ENCODE measurements at regions not wholly inside any gene's neighbourhood (a gene's known extent, or its start where the extent isn't known, plus 50 kb on each side); places are given as distances from the start of the nearest gene placed in this dataset.
"Not testable (repeated sequence)": the region's sequence is repeated elsewhere in the genome, so short reads cannot be mapped to it uniquely, and the experiment has no call there.

- DNase-seq, result not testable (repeated sequence)
These were observed 786.0 kb upstream of the SORCS1 start for GRCh38 chr10:107950411-107951062.

- no peak for DNase-seq
These were observed 778.3 kb upstream of the SORCS1 start for GRCh38 chr10:107942826-107943225.

GRCh38 chr10:107933076-107933475 is 768.6 kb upstream of the SORCS1 start:
- DNase-seq, result no peak

- no peak for DNase-seq
These were observed 767.3 kb upstream of the SORCS1 start for GRCh38 chr10:107931808-107932207.

- no peak for DNase-seq
These were observed 765.5 kb upstream of the SORCS1 start for GRCh38 chr10:107930037-107930436.

GRCh38 chr10:107924458-107924857 is 760.0 kb upstream of the SORCS1 start:
- DNase-seq, result no peak

GRCh38 chr10:107919626-107920235 is 755.2 kb upstream of the SORCS1 start:
- no peak for DNase-seq

- no peak for DNase-seq
These were observed 753.7 kb upstream of the SORCS1 start for GRCh38 chr10:107918171-107918570.

- DNase-seq, result no peak
These were observed 750.7 kb upstream of the SORCS1 start for GRCh38 chr10:107915215-107915610.

GRCh38 chr10:107914450-107915214 is 750.1 kb upstream of the SORCS1 start:
- no peak for DNase-seq

GRCh38 chr10:107913317-107914294 is 749.1 kb upstream of the SORCS1 start:
- DNase-seq, result no peak

GRCh38 chr10:107901076-107901475 is 736.6 kb upstream of the SORCS1 start:
- DNase-seq, result no peak

- no peak for DNase-seq
These were observed 735.6 kb upstream of the SORCS1 start for GRCh38 chr10:107900131-107900530.

GRCh38 chr10:107899502-107900062 is 735.1 kb upstream of the SORCS1 start:
- DNase-seq, result no peak

- DNase-seq, result no peak
These were observed 734.6 kb upstream of the SORCS1 start for GRCh38 chr10:107899075-107899474.

GRCh38 chr10:107898392-107898791 is 733.9 kb upstream of the SORCS1 start:
- no peak for DNase-seq

GRCh38 chr10:107894516-107894915 is 730.0 kb upstream of the SORCS1 start:
- DNase-seq, result no peak

- DNase-seq, result no peak
These were observed 724.6 kb upstream of the SORCS1 start for GRCh38 chr10:107889105-107889504.

GRCh38 chr10:107880185-107880584 is 715.7 kb upstream of the SORCS1 start:
- no peak for DNase-seq

GRCh38 chr10:107873007-107873406 is 708.5 kb upstream of the SORCS1 start:
- no peak for DNase-seq

GRCh38 chr10:107865691-107866090 is 701.2 kb upstream of the SORCS1 start:
- no peak for DNase-seq

- no peak for DNase-seq
These were observed 694.6 kb upstream of the SORCS1 start for GRCh38 chr10:107859065-107859464.

- no peak for DNase-seq
These were observed 691.5 kb upstream of the SORCS1 start for GRCh38 chr10:107856047-107856315.

Measured in stimulated activated CD4-positive, alpha-beta T cell treated with anti-CD3 and anti-CD28 coated beads, Interleukin-4, amount 100 ng/mL, for 24 hours (primary cell).